ENCODE measurements at regions not wholly inside any gene's neighbourhood (a gene's known extent, or its start where the extent isn't known, plus 50 kb on each side); places are given as distances from the start of the nearest gene placed in this dataset.

DNA sequence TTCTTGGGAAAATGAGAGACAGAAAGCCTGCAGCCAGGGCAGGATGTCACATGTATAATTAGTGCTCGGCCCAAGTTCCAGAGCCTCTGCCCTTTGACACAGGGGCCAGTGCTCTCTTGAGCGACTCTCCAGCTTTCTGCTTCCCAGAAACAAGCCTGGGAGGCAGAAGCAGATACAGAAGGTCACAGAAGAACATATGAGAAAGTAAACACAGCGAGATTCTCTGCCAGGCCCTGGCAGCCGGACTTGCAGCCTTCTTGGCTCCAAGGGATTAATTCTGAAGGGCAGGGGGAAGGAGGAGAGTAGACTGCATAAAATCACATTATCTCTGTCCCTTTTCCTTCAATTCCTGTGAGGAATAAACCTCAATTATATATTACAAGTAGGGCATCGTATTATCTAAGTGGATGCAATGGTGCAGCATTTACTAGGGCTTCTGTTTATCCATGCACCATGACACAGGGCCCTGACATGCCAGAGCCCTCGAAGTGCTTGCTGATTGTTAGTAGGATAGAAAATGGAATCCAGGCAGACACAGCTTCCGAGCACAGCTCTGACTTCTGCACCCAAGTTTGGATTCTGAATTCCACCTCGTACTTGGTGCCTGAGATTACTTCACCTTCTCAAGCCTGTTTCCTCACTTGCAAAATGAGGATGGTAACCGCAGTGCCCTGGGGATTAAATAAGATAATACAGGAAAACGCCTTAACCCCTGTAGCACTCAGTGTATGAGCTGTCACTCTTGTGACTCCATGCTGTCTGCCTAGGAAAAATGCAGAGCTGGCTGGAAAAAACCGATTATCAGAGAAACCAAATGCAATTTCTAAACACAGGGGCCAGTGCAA lies 536.5 kb downstream of the TNS3 start:
- DNase-seq, result peak; percentile 25
- no peaks in the 10 kb centered on the region for H3K27me3 ChIP-seq
- no peaks in the 10 kb centered on the region for H3K9me3 ChIP-seq
- no peaks in the 10 kb centered on the region for H3K36me3 ChIP-seq
- H3K4me1 ChIP-seq, result peaks cover 4% of the 10 kb centered on the region
- TF ChIP-seq, protein P1, sequence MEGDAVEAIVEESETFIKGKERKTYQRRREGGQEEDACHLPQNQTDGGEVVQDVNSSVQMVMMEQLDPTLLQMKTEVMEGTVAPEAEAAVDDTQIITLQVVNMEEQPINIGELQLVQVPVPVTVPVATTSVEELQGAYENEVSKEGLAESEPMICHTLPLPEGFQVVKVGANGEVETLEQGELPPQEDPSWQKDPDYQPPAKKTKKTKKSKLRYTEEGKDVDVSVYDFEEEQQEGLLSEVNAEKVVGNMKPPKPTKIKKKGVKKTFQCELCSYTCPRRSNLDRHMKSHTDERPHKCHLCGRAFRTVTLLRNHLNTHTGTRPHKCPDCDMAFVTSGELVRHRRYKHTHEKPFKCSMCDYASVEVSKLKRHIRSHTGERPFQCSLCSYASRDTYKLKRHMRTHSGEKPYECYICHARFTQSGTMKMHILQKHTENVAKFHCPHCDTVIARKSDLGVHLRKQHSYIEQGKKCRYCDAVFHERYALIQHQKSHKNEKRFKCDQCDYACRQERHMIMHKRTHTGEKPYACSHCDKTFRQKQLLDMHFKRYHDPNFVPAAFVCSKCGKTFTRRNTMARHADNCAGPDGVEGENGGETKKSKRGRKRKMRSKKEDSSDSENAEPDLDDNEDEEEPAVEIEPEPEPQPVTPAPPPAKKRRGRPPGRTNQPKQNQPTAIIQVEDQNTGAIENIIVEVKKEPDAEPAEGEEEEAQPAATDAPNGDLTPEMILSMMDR (IDR thresholded peaks at IDR 0.05; ENCODE audit: low read depth, low read length), result no peak
- H3K4me3 ChIP-seq (ENCODE audit: low read depth, low read length), result no peak overlapping the region

DNA sequence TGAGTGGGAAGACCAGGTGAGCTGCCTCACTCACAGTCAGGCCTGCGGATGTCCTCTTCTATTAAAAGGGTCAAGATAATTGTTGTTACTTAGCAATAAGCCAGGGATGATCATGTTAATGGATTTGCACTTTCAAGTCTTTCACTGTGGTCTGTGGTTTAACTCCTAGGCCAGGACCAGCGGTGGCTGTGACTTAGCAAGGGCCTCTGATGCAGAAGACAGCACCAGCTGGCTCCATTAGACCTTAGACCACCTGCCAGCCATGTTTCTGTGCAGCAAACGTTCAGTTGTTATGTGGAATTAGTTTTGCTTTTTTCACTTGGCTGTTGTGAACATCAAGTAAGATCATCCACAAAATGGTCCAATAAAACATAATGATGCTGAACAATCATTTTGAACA lies 537.3 kb downstream of the TNS3 start:
- TF ChIP-seq, protein P1 (IDR thresholded peaks at IDR 0.05; ENCODE audit: low read depth, low read length), result no peak
- Histone ChIP-seq H3K4me3 (ENCODE audit: low read depth, low read length) (no peak overlapping the region), H3K27me3 (no peaks in the 10 kb centered on the region), H3K9me3 (no peaks in the 10 kb centered on the region), H3K4me1 (peaks cover 4% of the 10 kb centered on the region), H3K36me3 (no peaks in the 10 kb centered on the region)
- DNase-seq, result no peak

DNA sequence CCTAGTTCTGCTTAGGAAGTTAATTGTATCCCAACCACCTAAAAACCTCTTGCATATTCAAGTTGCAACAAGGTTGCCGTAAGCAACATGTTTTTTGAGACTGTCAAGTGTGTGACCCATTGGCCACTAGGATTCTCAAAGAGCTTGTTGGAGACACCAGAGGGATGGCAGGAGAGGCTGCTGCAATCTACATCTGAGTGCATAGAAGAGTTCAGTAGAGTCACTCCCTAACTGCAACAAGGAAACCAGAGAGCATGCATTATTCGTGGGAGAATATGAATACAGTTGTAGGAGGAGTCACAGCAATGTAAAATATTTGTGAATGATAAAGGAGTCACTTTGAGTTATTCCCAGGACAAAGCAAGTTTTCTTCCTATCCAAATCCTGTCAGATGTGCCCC lies 538.6 kb downstream of the TNS3 start:
- DNase-seq, result no peak
- TF ChIP-seq, protein P1 (IDR thresholded peaks at IDR 0.05; ENCODE audit: low read depth, low read length), result no peak
- H3K9me3 ChIP-seq, result no peaks in the 10 kb centered on the region
- no peaks in the 10 kb centered on the region for H3K36me3 ChIP-seq
- no peaks in the 10 kb centered on the region for H3K27me3 ChIP-seq
- no peak overlapping the region for H3K4me3 ChIP-seq (ENCODE audit: low read depth, low read length)
- H3K4me1 ChIP-seq, result peaks cover 4% of the 10 kb centered on the region

DNA sequence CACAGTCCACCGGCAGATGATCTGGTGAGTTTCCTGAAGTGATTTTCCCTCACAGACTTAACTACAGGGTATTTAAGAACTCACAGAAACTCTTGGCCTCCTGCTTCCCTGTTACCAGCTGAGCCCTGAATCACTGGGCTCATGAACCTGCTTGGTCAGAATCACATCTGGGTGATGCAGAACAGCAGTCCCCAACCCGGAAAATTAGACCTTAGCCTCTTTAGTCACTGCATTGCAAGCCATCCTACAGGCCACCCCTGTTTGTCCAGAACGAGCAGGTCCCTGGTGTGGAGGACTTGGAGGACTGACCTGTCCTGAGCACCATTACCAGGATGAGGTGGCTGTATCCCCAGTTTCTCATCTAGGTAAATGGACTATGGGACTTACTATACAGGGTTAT lies 539.2 kb downstream of the TNS3 start:
- no peak overlapping the region for H3K4me3 ChIP-seq (ENCODE audit: low read depth, low read length)
- no peaks in the 10 kb centered on the region for H3K36me3 ChIP-seq
- no peaks in the 10 kb centered on the region for H3K9me3 ChIP-seq
- TF ChIP-seq, protein P1 (IDR thresholded peaks at IDR 0.05; ENCODE audit: low read depth, low read length), result no peak
- H3K4me1 ChIP-seq, result peaks cover 4% of the 10 kb centered on the region
- DNase-seq, result no peak
- H3K27me3 ChIP-seq, result no peaks in the 10 kb centered on the region

DNA sequence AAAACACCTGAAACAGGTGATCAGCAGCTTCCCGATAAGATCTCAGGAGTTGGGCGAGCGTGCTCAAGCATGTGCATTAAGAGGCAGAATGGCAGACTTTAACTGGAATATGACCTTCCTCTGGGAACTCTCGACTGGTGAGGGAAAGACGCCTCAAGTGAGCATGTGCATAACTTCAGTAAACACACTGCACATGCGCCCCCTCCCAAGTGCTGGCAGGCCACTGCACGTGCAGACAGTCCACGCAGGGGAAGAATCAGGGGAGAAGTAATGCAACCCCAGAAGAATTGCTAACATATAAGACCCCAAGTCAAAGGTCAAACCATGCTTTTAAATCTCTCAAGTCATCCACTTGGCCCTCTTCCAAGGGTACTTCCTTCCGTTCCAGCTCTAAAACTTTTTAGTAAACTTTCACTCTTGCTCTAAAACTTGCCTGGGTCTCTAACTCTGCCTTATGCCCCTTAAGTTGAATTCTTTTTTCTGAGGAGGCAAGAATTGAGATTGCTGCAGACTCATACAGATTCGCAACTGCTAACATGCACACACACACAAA lies 541.0 kb downstream of the TNS3 start:
- Histone ChIP-seq H3K9me3 (no peaks in the 10 kb centered on the region), H3K4me1 (peaks cover 4% of the 10 kb centered on the region), H3K27me3 (no peaks in the 10 kb centered on the region), H3K36me3 (no peaks in the 10 kb centered on the region), H3K4me3 (ENCODE audit: low read depth, low read length) (no peak overlapping the region)
- TF ChIP-seq, protein P1 (IDR thresholded peaks at IDR 0.05; ENCODE audit: low read depth, low read length), result no peak
- DNase-seq, result no peak

DNA sequence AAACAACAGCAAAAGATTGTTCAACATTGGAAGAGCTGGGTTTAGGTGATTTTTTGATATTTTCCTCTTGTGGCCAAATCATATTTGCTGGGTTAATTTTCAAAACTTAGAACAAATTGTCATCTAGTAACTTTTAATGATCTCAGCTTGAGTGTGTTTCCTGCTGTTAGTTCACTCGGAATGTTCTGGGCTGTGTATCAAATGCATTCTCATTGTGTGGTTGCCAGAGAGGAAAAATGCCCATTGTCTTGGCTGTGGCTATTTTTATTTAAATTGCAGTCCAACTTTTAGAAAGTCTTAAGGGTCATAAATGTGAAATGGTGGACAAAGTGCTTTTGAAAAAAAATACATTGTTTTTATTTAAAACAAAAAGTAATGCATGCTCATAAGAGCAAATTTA lies 542.0 kb downstream of the TNS3 start:
- no peaks in the 10 kb centered on the region for H3K9me3 ChIP-seq
- TF ChIP-seq, protein P1 (IDR thresholded peaks at IDR 0.05; ENCODE audit: low read depth, low read length), result no peak
- no peaks in the 10 kb centered on the region; the same call in none of the 2 replicates for H3K4me1 ChIP-seq
- DNase-seq, result no peak
- no peak overlapping the region for H3K4me3 ChIP-seq (ENCODE audit: low read depth, low read length)
- H3K36me3 ChIP-seq, result no peaks in the 10 kb centered on the region
- no peaks in the 10 kb centered on the region for H3K27me3 ChIP-seq

Data from BE2C (cell line).